ENCODE measurements at regions not wholly inside any gene's neighbourhood (a gene's known extent, or its start where the extent isn't known, plus 50 kb on each side); places are given as distances from the start of the nearest gene placed in this dataset.

DNA sequence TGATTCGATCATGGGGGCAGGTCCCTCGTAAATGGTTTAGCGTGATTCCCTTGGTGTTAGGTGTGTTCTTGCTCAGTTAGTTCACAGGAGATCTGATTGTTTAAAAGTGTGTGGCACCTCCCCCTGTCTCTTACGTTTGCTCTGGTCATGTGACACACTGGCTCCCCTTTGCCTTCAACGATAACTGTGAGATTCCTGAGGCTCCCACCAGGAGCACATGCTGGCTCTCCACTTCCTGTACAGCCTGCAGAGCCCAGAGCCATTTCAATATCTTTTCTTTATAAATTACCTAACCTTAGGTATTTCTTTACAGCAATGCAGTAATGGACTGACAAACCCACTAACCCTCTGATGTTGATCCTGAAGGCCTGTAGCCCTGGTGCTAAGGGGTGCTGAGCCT, 141.9 kb downstream of the FCRL5 start:
- TF ChIP-seq POLR2A (IDR thresholded peaks at IDR 0.05) (no peak), EP300 (IDR thresholded peaks at IDR 0.05) (no peak)
- TF ChIP-seq, protein P1, sequence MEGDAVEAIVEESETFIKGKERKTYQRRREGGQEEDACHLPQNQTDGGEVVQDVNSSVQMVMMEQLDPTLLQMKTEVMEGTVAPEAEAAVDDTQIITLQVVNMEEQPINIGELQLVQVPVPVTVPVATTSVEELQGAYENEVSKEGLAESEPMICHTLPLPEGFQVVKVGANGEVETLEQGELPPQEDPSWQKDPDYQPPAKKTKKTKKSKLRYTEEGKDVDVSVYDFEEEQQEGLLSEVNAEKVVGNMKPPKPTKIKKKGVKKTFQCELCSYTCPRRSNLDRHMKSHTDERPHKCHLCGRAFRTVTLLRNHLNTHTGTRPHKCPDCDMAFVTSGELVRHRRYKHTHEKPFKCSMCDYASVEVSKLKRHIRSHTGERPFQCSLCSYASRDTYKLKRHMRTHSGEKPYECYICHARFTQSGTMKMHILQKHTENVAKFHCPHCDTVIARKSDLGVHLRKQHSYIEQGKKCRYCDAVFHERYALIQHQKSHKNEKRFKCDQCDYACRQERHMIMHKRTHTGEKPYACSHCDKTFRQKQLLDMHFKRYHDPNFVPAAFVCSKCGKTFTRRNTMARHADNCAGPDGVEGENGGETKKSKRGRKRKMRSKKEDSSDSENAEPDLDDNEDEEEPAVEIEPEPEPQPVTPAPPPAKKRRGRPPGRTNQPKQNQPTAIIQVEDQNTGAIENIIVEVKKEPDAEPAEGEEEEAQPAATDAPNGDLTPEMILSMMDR (IDR thresholded peaks at IDR 0.05): no peak

All from tibial nerve (tissue), 4 donors.